GM21423 (cell line): ENCODE measurements at regions not wholly inside any gene's neighbourhood (a gene's known extent, or its start where the extent isn't known, plus 50 kb on each side); places are given as distances from the start of the nearest gene placed in this dataset.
"Not testable (repeated sequence)": the region's sequence is repeated elsewhere in the genome, so short reads cannot be mapped to it uniquely, and the experiment has no call there.

Experiments
- ATAC-seq: cut with Tn5 transposase; IDR thresholded peaks from one replicate; pipeline ENCODE4 v1.9.1; 2021; ENCODE audit warnings: mild to moderate bottlenecking, moderate library complexity; ENCODE audit not compliant: unreplicated experiment

GRCh38 chr6:84897988-84898594, 133.7 kb upstream of the TBX18 start:
- no peak for ATAC-seq

DNA sequence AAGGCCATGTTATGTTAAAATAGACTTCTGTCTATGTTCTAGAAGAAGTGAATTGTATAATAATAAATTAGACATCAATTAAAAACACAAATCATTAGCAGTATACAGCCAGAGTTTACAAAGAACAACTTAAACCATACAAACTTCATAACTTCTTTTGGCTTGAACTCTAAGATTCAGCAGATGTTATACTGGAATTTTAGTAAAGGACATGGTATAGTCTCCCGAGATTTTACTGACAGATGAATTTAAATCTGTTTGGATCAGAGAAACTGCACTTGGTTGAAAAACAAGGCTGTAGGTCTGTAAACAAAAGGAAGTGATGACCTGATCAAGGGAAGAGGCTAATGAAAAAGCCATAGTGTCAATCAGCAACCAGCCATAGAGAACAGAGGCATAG, 132.6 kb upstream of the TBX18 start:
- ATAC-seq, result no peak

GRCh38 chr6:84892671-84893070, 128.3 kb upstream of the TBX18 start:
- ATAC-seq, result no peak

GRCh38 chr6:84882768-84883766, 118.7 kb upstream of the TBX18 start:
- ATAC-seq, result no peak

- ATAC-seq, result not testable (repeated sequence)
These were observed 115.0 kb upstream of the TBX18 start for GRCh38 chr6:84879385-84879784.

DNA sequence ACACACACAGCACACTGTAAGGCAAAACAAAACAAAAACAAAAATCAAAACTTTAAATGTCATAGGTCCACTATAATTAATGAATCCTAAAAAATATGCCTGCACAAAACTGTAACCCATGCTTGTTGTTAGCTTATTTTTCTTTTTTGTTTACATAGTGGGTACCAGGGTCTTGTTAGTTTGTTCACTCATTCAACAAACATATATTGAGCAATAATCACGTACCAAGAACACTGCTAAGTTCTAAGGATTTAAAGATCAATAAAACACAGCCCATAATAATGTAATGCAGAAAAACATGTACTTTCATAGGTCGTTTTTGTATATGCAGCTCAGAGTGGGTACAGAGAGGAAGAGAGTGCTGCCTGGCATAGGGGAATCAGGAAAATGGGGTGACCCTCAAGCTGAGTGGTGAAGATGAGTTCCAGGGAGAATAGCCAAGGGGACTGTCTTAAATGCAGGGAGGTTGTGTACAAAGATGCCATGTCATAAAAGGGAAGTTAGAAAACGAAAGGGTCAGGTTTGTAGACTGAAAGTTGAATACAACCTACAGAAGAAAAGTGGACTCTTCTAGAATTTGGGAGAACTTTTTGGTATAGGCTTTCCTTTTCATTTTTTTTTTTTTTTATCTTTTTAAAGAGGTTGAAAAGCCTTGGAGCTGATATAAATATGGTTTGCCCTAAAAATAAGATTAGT, 113.3 kb upstream of the TBX18 start:
- no peak for ATAC-seq

DNA sequence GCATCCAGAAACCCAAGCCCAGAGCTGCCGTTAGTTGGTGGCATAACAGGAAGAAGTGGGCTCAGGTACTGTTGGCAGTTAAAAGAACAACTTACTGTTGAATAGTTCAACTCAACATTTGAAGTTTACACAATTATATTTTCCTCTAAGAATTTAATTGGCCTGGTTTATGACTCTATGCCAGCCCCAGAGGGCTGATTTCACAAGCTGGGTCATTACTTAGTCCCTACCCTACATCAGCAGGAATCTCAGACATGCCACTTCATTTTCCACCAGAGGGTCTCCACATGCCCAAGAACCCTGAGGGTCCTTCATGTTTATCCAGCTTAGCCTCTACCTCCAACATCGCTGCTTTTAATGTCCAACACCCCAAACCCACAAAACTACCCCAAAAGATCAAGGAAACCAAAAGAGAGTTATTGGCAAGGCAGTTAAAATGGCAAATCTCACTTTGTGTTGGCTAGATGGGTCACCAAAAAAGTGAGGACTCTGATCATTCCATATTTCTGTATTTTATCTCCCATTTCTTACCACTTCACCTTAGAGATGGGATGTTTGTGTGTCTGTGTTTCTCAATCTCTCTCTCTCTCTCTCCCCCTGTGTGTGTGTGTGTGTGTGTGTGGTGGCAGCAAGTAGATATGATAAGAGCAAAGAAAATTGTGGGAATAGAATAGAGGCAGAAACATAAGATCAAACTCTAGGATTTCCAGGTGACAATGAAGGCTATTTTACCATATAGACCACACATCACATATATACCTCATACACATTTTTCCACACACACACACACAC, 112.5 kb upstream of the TBX18 start:
- no peak for ATAC-seq

GRCh38 chr6:84872996-84873723, 108.8 kb upstream of the TBX18 start:
- no peak for ATAC-seq

DNA sequence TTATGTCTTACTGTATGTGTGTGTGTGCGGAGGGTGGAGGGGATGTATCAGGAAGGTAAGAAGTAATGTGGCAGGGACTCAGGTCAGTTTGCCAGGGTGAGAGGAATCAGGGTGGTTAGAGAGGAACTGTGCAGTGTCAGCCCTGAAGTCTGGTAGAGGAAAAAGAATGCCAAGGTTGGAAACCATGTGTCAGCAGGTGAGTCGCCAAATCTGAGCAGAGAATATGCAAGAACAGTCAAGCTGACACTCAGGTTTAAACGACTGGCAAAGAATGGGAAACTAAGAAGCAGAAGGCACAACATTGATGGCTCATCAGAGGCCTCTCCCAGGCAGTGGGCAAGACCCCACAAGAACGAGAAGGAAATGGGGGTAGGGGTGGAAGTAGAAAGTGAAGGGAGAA, 107.5 kb upstream of the TBX18 start:
- no peak for ATAC-seq

GRCh38 chr6:84870672-84871071, 106.3 kb upstream of the TBX18 start:
- no peak for ATAC-seq

- ATAC-seq, result no peak
These were observed 103.8 kb upstream of the TBX18 start for GRCh38 chr6:84868149-84868548.

- no peak for ATAC-seq
These were observed 103.1 kb upstream of the TBX18 start for GRCh38 chr6:84867521-84867920.

- no peak for ATAC-seq
These were observed 102.3 kb upstream of the TBX18 start for GRCh38 chr6:84866715-84867114.

GRCh38 chr6:84865372-84865771, 101.0 kb upstream of the TBX18 start:
- ATAC-seq, result not testable (repeated sequence)

DNA sequence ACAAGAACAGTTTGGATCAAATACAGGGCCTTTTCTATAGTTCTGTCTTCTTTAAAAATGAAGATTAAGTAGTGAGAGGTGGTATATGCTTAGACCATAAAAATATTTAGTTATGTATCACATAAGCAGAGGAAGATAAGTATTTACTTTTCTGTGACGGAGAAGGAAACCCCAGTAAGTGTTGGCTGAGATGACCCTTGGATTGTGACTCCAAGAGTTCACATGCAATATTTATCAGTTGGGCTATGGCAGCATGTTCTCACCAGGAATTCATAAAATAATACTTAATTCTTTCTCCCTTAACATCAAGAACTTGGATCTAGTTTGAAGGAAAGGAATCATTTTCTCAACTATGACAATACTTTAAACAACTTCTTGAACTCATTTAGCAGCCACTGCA, 98.4 kb upstream of the TBX18 start:
- ATAC-seq, result no peak

DNA sequence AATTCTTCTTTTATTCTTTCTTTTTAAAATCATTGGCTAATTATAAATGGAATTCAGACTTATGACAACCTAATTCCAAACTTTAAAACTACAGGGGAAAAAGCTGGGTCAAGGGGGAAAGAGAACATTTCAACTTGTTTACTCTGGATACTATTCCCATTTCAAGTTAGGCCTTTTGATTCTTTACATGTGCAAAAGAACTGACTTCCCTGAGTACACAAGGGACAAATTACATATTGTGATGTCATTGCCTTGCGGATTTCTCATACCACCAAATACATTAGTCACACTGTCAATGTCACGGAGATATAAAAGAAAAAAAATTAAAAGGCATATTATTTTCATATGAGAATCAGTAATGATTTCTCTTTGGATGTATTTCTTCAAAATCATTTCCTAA, 96.5 kb upstream of the TBX18 start:
- no peak for ATAC-seq

- no peak for ATAC-seq
These were observed 96.1 kb upstream of the TBX18 start for GRCh38 chr6:84860509-84860908.

- ATAC-seq, result no peak
These were observed 90.5 kb upstream of the TBX18 start for GRCh38 chr6:84854811-84855400.

- no peak for ATAC-seq
These were observed 89.5 kb upstream of the TBX18 start for GRCh38 chr6:84853901-84854300.

GRCh38 chr6:84848960-84849359, 84.6 kb upstream of the TBX18 start:
- no peak for ATAC-seq
